ENCODE measurements at regions not wholly inside any gene's neighbourhood (a gene's known extent, or its start where the extent isn't known, plus 50 kb on each side); places are given as distances from the start of the nearest gene placed in this dataset.
"Not testable (repeated sequence)": the region's sequence is repeated elsewhere in the genome, so short reads cannot be mapped to it uniquely, and the experiment has no call there.

- peak overlapping the region; percentile 1 for H3K4me3 Mint-ChIP-seq
These were observed 81.2 kb upstream of the WASF3 start for GRCh38 chr13:26476111-26476781.

GRCh38 chr13:26476782-26477142, 80.7 kb upstream of the WASF3 start:
- peaks cover 26% of the 10 kb centered on the region for H3K27me3 Mint-ChIP-seq
- H3K36me3 Mint-ChIP-seq: no peaks in the 10 kb centered on the region
- no peak overlapping the region for H3K27ac Mint-ChIP-seq
- no peak overlapping the region for H3K4me3 Mint-ChIP-seq
- H3K4me1 Mint-ChIP-seq: peaks cover 12% of the 10 kb centered on the region
- ATAC-seq: no peak
- H3K9me3 Mint-ChIP-seq: no peaks in the 10 kb centered on the region

More at GRCh38 chr13:26476111-26476781, 81.2 kb upstream of the WASF3 start:
- Mint-ChIP-seq H3K9me3 (no peaks in the 10 kb centered on the region), H3K27ac (no peak overlapping the region), H3K4me1 (peaks cover 12% of the 10 kb centered on the region), H3K36me3 (no peaks in the 10 kb centered on the region), H3K27me3 (peaks cover 26% of the 10 kb centered on the region)
- ATAC-seq: no peak

GRCh38 chr13:26477681-26478080, 79.8 kb upstream of the WASF3 start:
- no peak for ATAC-seq
- H3K4me1 Mint-ChIP-seq: peaks cover 12% of the 10 kb centered on the region
- H3K9me3 Mint-ChIP-seq: no peaks in the 10 kb centered on the region
- peaks cover 26% of the 10 kb centered on the region for H3K27me3 Mint-ChIP-seq
- H3K27ac Mint-ChIP-seq: no peak overlapping the region
- no peak overlapping the region for H3K4me3 Mint-ChIP-seq
- no peaks in the 10 kb centered on the region for H3K36me3 Mint-ChIP-seq

- Mint-ChIP-seq H3K27me3 (peaks cover 22% of the 10 kb centered on the region), H3K9me3 (no peaks in the 10 kb centered on the region), H3K4me3 (no peak overlapping the region), H3K36me3 (no peaks in the 10 kb centered on the region), H3K27ac (no peak overlapping the region), H3K4me1 (peaks cover 12% of the 10 kb centered on the region)
- ATAC-seq: no peak
These were observed 77.1 kb upstream of the WASF3 start for GRCh38 chr13:26480246-26480855.

- no peaks in the 10 kb centered on the region for H3K9me3 Mint-ChIP-seq
- H3K27me3 Mint-ChIP-seq: peaks cover 4% of the 10 kb centered on the region
- H3K4me3 Mint-ChIP-seq: no peak overlapping the region
- H3K27ac Mint-ChIP-seq: no peak overlapping the region
- H3K4me1 Mint-ChIP-seq: no peaks in the 10 kb centered on the region
- H3K36me3 Mint-ChIP-seq: no peaks in the 10 kb centered on the region
- ATAC-seq: peak; percentile 72
These were observed 74.9 kb upstream of the WASF3 start for GRCh38 chr13:26482451-26483197.

GRCh38 chr13:26483546-26483945, 73.9 kb upstream of the WASF3 start:
- Mint-ChIP-seq H3K36me3 (no peaks in the 10 kb centered on the region), H3K27me3 (peaks cover 6% of the 10 kb centered on the region), H3K4me1 (no peaks in the 10 kb centered on the region), H3K27ac (no peak overlapping the region), H3K9me3 (no peaks in the 10 kb centered on the region), H3K4me3 (no peak overlapping the region)
- ATAC-seq: no peak

- no peak for ATAC-seq
- no peak overlapping the region for H3K27ac Mint-ChIP-seq
- no peaks in the 10 kb centered on the region for H3K36me3 Mint-ChIP-seq
- H3K4me3 Mint-ChIP-seq: no peak overlapping the region
- H3K4me1 Mint-ChIP-seq: no peaks in the 10 kb centered on the region
- peaks cover 6% of the 10 kb centered on the region for H3K27me3 Mint-ChIP-seq
- H3K9me3 Mint-ChIP-seq: no peaks in the 10 kb centered on the region
These were observed 73.3 kb upstream of the WASF3 start for GRCh38 chr13:26484196-26484595.

GRCh38 chr13:26485288-26485687, 72.2 kb upstream of the WASF3 start:
- no peak for ATAC-seq
- H3K4me3 Mint-ChIP-seq: no peak overlapping the region
- no peaks in the 10 kb centered on the region for H3K4me1 Mint-ChIP-seq
- no peaks in the 10 kb centered on the region for H3K9me3 Mint-ChIP-seq
- H3K27ac Mint-ChIP-seq: no peak overlapping the region
- no peaks in the 10 kb centered on the region for H3K36me3 Mint-ChIP-seq
- H3K27me3 Mint-ChIP-seq: peaks cover 7% of the 10 kb centered on the region

- Mint-ChIP-seq H3K9me3 (no peaks in the 10 kb centered on the region), H3K27ac (no peak overlapping the region), H3K36me3 (no peaks in the 10 kb centered on the region), H3K4me3 (no peak overlapping the region), H3K4me1 (no peaks in the 10 kb centered on the region), H3K27me3 (peaks cover 12% of the 10 kb centered on the region)
- no peak for ATAC-seq
These were observed 71.7 kb upstream of the WASF3 start for GRCh38 chr13:26485786-26486185.

GRCh38 chr13:26486550-26486949, 70.9 kb upstream of the WASF3 start:
- H3K4me1 Mint-ChIP-seq: no peaks in the 10 kb centered on the region
- H3K4me3 Mint-ChIP-seq: no peak overlapping the region
- H3K36me3 Mint-ChIP-seq: no peaks in the 10 kb centered on the region
- no peak overlapping the region for H3K27ac Mint-ChIP-seq
- ATAC-seq: no peak
- H3K27me3 Mint-ChIP-seq: peaks cover 18% of the 10 kb centered on the region
- H3K9me3 Mint-ChIP-seq: no peaks in the 10 kb centered on the region

- H3K27me3 Mint-ChIP-seq: peaks cover 27% of the 10 kb centered on the region
These were observed 69.7 kb upstream of the WASF3 start for GRCh38 chr13:26487781-26488180.

GRCh38 chr13:26488236-26489003, 69.1 kb upstream of the WASF3 start:
- H3K4me3 Mint-ChIP-seq: no peak overlapping the region
- no peak overlapping the region for H3K27ac Mint-ChIP-seq
- no peaks in the 10 kb centered on the region for H3K36me3 Mint-ChIP-seq
- no peaks in the 10 kb centered on the region for H3K4me1 Mint-ChIP-seq
- ATAC-seq: no peak
- H3K27me3 Mint-ChIP-seq: peaks cover 27% of the 10 kb centered on the region
- H3K9me3 Mint-ChIP-seq: no peaks in the 10 kb centered on the region

More at GRCh38 chr13:26487781-26488180, 69.7 kb upstream of the WASF3 start:
- Mint-ChIP-seq H3K9me3 (no peaks in the 10 kb centered on the region), H3K4me3 (no peak overlapping the region), H3K27ac (no peak overlapping the region), H3K4me1 (no peaks in the 10 kb centered on the region), H3K36me3 (no peaks in the 10 kb centered on the region)
- no peak for ATAC-seq

GRCh38 chr13:26492301-26492700, 65.2 kb upstream of the WASF3 start:
- H3K9me3 Mint-ChIP-seq, H3K27ac Mint-ChIP-seq, H3K4me3 Mint-ChIP-seq, H3K36me3 Mint-ChIP-seq, ATAC-seq, H3K4me1 Mint-ChIP-seq: not testable (repeated sequence)
- peaks cover 26% of the 10 kb centered on the region for H3K27me3 Mint-ChIP-seq

- Mint-ChIP-seq H3K9me3 (no peaks in the 10 kb centered on the region), H3K4me3 (no peak overlapping the region), H3K27ac (no peak overlapping the region), H3K4me1 (no peaks in the 10 kb centered on the region), H3K27me3 (peaks cover 21% of the 10 kb centered on the region), H3K36me3 (no peaks in the 10 kb centered on the region)
- ATAC-seq: no peak
These were observed 62.8 kb upstream of the WASF3 start for GRCh38 chr13:26494571-26495195.

- Mint-ChIP-seq H3K36me3 (no peaks in the 10 kb centered on the region), H3K9me3 (no peaks in the 10 kb centered on the region), H3K27me3 (peaks cover 15% of the 10 kb centered on the region), H3K27ac (no peak overlapping the region), H3K4me3 (no peak overlapping the region), H3K4me1 (no peaks in the 10 kb centered on the region)
- ATAC-seq: no peak
These were observed 61.7 kb upstream of the WASF3 start for GRCh38 chr13:26495750-26496149.

Measured in stimulated activated memory B cell treated with anti-CD40 and anti-IgM and Interleukin-4, amounts not matched to agents 10 μg/mL and 1 μg/mL and 100 μg/mL, for 72 hours (primary cell).